ENCODE measurements at regions not wholly inside any gene's neighbourhood (a gene's known extent, or its start where the extent isn't known, plus 50 kb on each side); places are given as distances from the start of the nearest gene placed in this dataset.

DNA sequence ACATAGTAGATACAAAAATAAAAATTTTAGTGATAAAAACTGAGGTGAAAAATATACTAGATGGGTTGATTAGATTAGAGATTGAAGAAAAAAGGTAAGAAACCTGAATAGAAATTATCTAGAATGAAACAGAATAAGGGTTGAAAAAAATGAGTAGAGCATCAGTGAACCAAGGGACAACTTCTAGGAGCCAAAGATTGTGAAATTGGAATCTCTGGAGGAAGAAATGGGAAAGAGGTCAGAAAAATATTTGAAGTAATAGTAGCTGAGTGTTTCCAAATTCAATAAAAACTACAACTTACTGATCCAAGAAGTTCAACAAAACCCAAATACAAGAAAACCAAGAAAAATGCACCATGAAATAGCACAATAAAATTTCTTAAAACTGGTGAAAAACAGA, 116.6 kb upstream of the STARD4 start:
- TF ChIP-seq, protein P1, sequence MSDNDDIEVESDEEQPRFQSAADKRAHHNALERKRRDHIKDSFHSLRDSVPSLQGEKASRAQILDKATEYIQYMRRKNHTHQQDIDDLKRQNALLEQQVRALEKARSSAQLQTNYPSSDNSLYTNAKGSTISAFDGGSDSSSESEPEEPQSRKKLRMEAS (IDR thresholded peaks at IDR 0.05; ENCODE audit: low read depth) = no peak
- TF ChIP-seq, protein P2, sequence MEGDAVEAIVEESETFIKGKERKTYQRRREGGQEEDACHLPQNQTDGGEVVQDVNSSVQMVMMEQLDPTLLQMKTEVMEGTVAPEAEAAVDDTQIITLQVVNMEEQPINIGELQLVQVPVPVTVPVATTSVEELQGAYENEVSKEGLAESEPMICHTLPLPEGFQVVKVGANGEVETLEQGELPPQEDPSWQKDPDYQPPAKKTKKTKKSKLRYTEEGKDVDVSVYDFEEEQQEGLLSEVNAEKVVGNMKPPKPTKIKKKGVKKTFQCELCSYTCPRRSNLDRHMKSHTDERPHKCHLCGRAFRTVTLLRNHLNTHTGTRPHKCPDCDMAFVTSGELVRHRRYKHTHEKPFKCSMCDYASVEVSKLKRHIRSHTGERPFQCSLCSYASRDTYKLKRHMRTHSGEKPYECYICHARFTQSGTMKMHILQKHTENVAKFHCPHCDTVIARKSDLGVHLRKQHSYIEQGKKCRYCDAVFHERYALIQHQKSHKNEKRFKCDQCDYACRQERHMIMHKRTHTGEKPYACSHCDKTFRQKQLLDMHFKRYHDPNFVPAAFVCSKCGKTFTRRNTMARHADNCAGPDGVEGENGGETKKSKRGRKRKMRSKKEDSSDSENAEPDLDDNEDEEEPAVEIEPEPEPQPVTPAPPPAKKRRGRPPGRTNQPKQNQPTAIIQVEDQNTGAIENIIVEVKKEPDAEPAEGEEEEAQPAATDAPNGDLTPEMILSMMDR (IDR thresholded peaks at IDR 0.05) = no peak
- TF ChIP-seq RFX5 (IDR thresholded peaks at IDR 0.05; ENCODE audit: low read length) (no peak), POLR2AphosphoS5 (IDR thresholded peaks at IDR 0.05; ENCODE audit: low read depth, low read length) (no peak), RXRA (IDR thresholded peaks at IDR 0.05; ENCODE audit: borderline replicate concordance, low read depth) (no peak), ELF1 (IDR thresholded peaks at IDR 0.05) (no peak), RAD21 (IDR thresholded peaks at IDR 0.05; ENCODE audit: low read length) (no peak), EP300 (IDR thresholded peaks at IDR 0.05; ENCODE audit: borderline replicate concordance in 1 of 2, low read depth in 1 of 2, low read length in 1 of 2) (no peak), YY1 (IDR thresholded peaks at IDR 0.05; ENCODE audit: low read depth) (no peak), TAF1 (IDR thresholded peaks at IDR 0.05; ENCODE audit: borderline replicate concordance, low read depth, low read length) (no peak), FOXJ3 (CRISPR knock-in tag; IDR thresholded peaks at IDR 0.05) (no peak), GATA2 (CRISPR knock-in tag; IDR thresholded peaks at IDR 0.05) (no peak)
